A673 (cell line): ENCODE measurements at regions not wholly inside any gene's neighbourhood (a gene's known extent, or its start where the extent isn't known, plus 50 kb on each side); places are given as distances from the start of the nearest gene placed in this dataset.

Source experiments
- CTCF ChIP-seq: fragments of 300-800, 200-600 bp; sonication (generic); conservative IDR thresholded peaks from 2 replicates; pipeline ENCODE4 v1.5.1; 2017; ENCODE audit warnings: low read depth, mild to moderate bottlenecking, antibody characterized with exemption, low read length, moderate library complexity, mixed read lengths
- EZH2 ChIP-seq: fragments of 200-600 bp; sonication (generic); IDR thresholded peaks from 2 replicates; pipeline ENCODE4 v1.6.1; 2017; ENCODE audit warnings: borderline replicate concordance, low read depth, mild to moderate bottlenecking, mixed read lengths, antibody characterized with exemption, low read length; ENCODE audit not compliant: poor library complexity, severe bottlenecking

- TF ChIP-seq CTCF (peak; percentile 89), EZH2 (no peak)
These were observed 277.9 kb downstream of the ZNF536 start for GRCh38 chr19:30649934-30650614.
